DND-41 (cell line): ENCODE measurements at regions not wholly inside any gene's neighbourhood (a gene's known extent, or its start where the extent isn't known, plus 50 kb on each side); places are given as distances from the start of the nearest gene placed in this dataset.

Source experiments
- ATAC-seq: fragments of 200-7000 bp; cut with Tn5 transposase; 3 replicates; pipeline ENCODE4 v1.9.1; 2021; ENCODE audit warnings: low read depth; ENCODE audit not compliant: insufficient read depth
- DNase-seq: peaks from one replicate; pipeline ENCODE4 v3.0.0-alpha.2; 2020
- H2AFZ ChIP-seq: 2 replicates; pipeline ENCODE4 v1.6.0; 2012; ENCODE audit warnings: low read depth, low read length
- H3K27ac ChIP-seq: 2 replicates; pipeline ENCODE4 v1.5.1; 2012; ENCODE audit warnings: low read length, inconsistent platforms
- H3K27me3 ChIP-seq: fragments of 200-600 bp; sonication (generic); 2 replicates; pipeline ENCODE4 v1.6.0; 2012; ENCODE audit warnings: low read length, mild to moderate bottlenecking, inconsistent platforms; ENCODE audit not compliant: insufficient read depth, poor library complexity
- H3K36me3 ChIP-seq: 2 replicates; pipeline ENCODE4 v1.5.1; 2012; ENCODE audit warnings: low read length, inconsistent platforms; ENCODE audit not compliant: insufficient read depth
- H3K4me1 ChIP-seq: 2 replicates; pipeline ENCODE4 v1.5.1; 2012; ENCODE audit warnings: mild to moderate bottlenecking, low read length; ENCODE audit not compliant: insufficient read depth
- H3K4me2 ChIP-seq: 2 replicates; pipeline ENCODE4 v1.6.0; 2012; ENCODE audit warnings: mild to moderate bottlenecking, moderate library complexity, low read length, inconsistent platforms; ENCODE audit not compliant: insufficient read depth
- H3K4me3 ChIP-seq, 2 experiments: fragments of 200-600 bp in 1 of 2; shearing (Covaris generic) in 1 of 2; 2 replicates each; pipeline ENCODE4 v1.5.1; 2012 to 2016; ENCODE audit warnings: inconsistent platforms in 2 of 2, low read length in 2 of 2, mild to moderate bottlenecking in 2 of 2, low read depth in 1 of 2, moderate library complexity in 1 of 2
- H3K79me2 ChIP-seq: 2 replicates; pipeline ENCODE4 v1.6.0; 2012; ENCODE audit warnings: low read length, inconsistent platforms; ENCODE audit not compliant: insufficient read depth
- H3K9ac ChIP-seq: 2 replicates; pipeline ENCODE4 v1.6.0; 2012; ENCODE audit warnings: low read depth, mild to moderate bottlenecking, inconsistent platforms, low read length, moderate library complexity
- H3K9me3 ChIP-seq: 2 replicates; pipeline ENCODE4 v1.5.1; 2012; ENCODE audit warnings: low read length, moderate library complexity, mild to moderate bottlenecking, inconsistent platforms; ENCODE audit not compliant: insufficient read depth, severe bottlenecking
- H4K20me1 ChIP-seq: 2 replicates; pipeline ENCODE4 v1.6.0; 2012; ENCODE audit warnings: low read length; ENCODE audit not compliant: insufficient read depth
- CTCF ChIP-seq: IDR thresholded peaks from 2 replicates; pipeline ENCODE4 v1.5.1; 2012; ENCODE audit warnings: borderline replicate concordance, low read length, moderate library complexity, mild to moderate bottlenecking; ENCODE audit not compliant: poor library complexity, severe bottlenecking; ENCODE audit errors: extremely low read depth
- EZH2 ChIP-seq: IDR thresholded peaks from 3 replicates; pipeline ENCODE4 v1.6.1; 2012; ENCODE audit warnings: borderline replicate concordance, low read depth, mild to moderate bottlenecking, moderate library complexity, low read length, inconsistent platforms; ENCODE audit not compliant: severe bottlenecking

- H3K9me3 ChIP-seq = no peaks in the 10 kb centered on the region
- no peak for ATAC-seq
- no peak overlapping the region for H2AFZ ChIP-seq
- H3K27me3 ChIP-seq = no peaks in the 10 kb centered on the region
- TF ChIP-seq CTCF (no peak), EZH2 (no peak)
- no peak overlapping the region for H3K4me2 ChIP-seq
- no peak overlapping the region for H3K9ac ChIP-seq
- no peak overlapping the region for H3K27ac ChIP-seq
- no peaks in the 10 kb centered on the region for H4K20me1 ChIP-seq
- H3K36me3 ChIP-seq = no peaks in the 10 kb centered on the region
- no peak overlapping the region for H3K4me3 ChIP-seq
- H3K4me1 ChIP-seq = no peaks in the 10 kb centered on the region
- no peaks in the 10 kb centered on the region for H3K79me2 ChIP-seq
- DNase-seq = no peak
These were observed 206.5 kb upstream of the PDE5A start for GRCh38 chr4:119834906-119835612.

GRCh38 chr4:119833611-119834010 lies 205.0 kb upstream of the PDE5A start:
- no peaks in the 10 kb centered on the region for H3K36me3 ChIP-seq
- TF ChIP-seq EZH2 (no peak), CTCF (no peak)
- H3K27me3 ChIP-seq = no peaks in the 10 kb centered on the region
- no peaks in the 10 kb centered on the region for H3K9me3 ChIP-seq
- ATAC-seq (no peak), DNase-seq (no peak)
- no peaks in the 10 kb centered on the region for H3K4me1 ChIP-seq
- no peak overlapping the region for H3K27ac ChIP-seq
- H4K20me1 ChIP-seq = no peaks in the 10 kb centered on the region
- no peaks in the 10 kb centered on the region for H3K79me2 ChIP-seq
- H3K4me2 ChIP-seq = no peak overlapping the region
- H3K4me3 ChIP-seq = no peak overlapping the region
- no peak overlapping the region for H2AFZ ChIP-seq
- H3K9ac ChIP-seq = no peak overlapping the region

- Histone ChIP-seq H3K9ac (no peak overlapping the region), H4K20me1 (no peaks in the 10 kb centered on the region), H3K27me3 (no peaks in the 10 kb centered on the region), H3K79me2 (no peaks in the 10 kb centered on the region), H3K4me1 (no peaks in the 10 kb centered on the region), H2AFZ (no peak overlapping the region), H3K4me2 (no peak overlapping the region), H3K9me3 (no peaks in the 10 kb centered on the region), H3K4me3 (no peak overlapping the region), H3K27ac (no peak overlapping the region), H3K36me3 (no peaks in the 10 kb centered on the region)
- DNase-seq (no peak), ATAC-seq (no peak)
- TF ChIP-seq EZH2 = no peak
- no peak for TF ChIP-seq CTCF
These were observed 204.2 kb upstream of the PDE5A start for GRCh38 chr4:119832776-119833175.
